KG1 (cell line): ENCODE measurements at regions not wholly inside any gene's neighbourhood (a gene's known extent, or its start where the extent isn't known, plus 50 kb on each side); places are given as distances from the start of the nearest gene placed in this dataset.

Experiments
- DNase-seq: peaks from one replicate; lab custom pipeline; 2025; lab: John Stamatoyannopoulos, UW

- no peak for DNase-seq
Measured at GRCh38 chr13:109881961-109882558, 95.7 kb upstream of the IRS2 start.

- no peak for DNase-seq
Measured at GRCh38 chr13:109881347-109881725, 95.0 kb upstream of the IRS2 start.

GRCh38 chr13:109880371-109881346 lies 94.3 kb upstream of the IRS2 start:
- DNase-seq, result no peak

GRCh38 chr13:109879338-109879737 lies 93.0 kb upstream of the IRS2 start:
- DNase-seq, result no peak

GRCh38 chr13:109877809-109878208 lies 91.4 kb upstream of the IRS2 start:
- DNase-seq, result no peak

- no peak for DNase-seq
Measured at GRCh38 chr13:109875746-109876145, 89.4 kb upstream of the IRS2 start.

GRCh38 chr13:109874484-109875454 lies 88.4 kb upstream of the IRS2 start:
- DNase-seq, result no peak

GRCh38 chr13:109873351-109874123 lies 87.2 kb upstream of the IRS2 start:
- no peak for DNase-seq

- DNase-seq, result no peak
Measured at GRCh38 chr13:109872864-109873263, 86.5 kb upstream of the IRS2 start.

- no peak for DNase-seq
Measured at GRCh38 chr13:109870696-109871370, 84.5 kb upstream of the IRS2 start.

GRCh38 chr13:109870274-109870673 lies 83.9 kb upstream of the IRS2 start:
- no peak for DNase-seq

- DNase-seq, result no peak
Measured at GRCh38 chr13:109869312-109870237, 83.2 kb upstream of the IRS2 start.

- DNase-seq, result no peak
Measured at GRCh38 chr13:109868578-109869311, 82.4 kb upstream of the IRS2 start.

- DNase-seq, result no peak
Measured at GRCh38 chr13:109867766-109868165, 81.4 kb upstream of the IRS2 start.

GRCh38 chr13:109862627-109863026 lies 76.2 kb upstream of the IRS2 start:
- DNase-seq, result no peak

- DNase-seq, result no peak
Measured at GRCh38 chr13:109859898-109860297, 73.5 kb upstream of the IRS2 start.

GRCh38 chr13:109859216-109859835 lies 72.9 kb upstream of the IRS2 start:
- DNase-seq, result no peak

- no peak for DNase-seq
Measured at GRCh38 chr13:109858319-109858718, 71.9 kb upstream of the IRS2 start.

GRCh38 chr13:109857803-109858202 lies 71.4 kb upstream of the IRS2 start:
- no peak for DNase-seq
